ENCODE measurements at regions not wholly inside any gene's neighbourhood (a gene's known extent, or its start where the extent isn't known, plus 50 kb on each side); places are given as distances from the start of the nearest gene placed in this dataset.

DNA sequence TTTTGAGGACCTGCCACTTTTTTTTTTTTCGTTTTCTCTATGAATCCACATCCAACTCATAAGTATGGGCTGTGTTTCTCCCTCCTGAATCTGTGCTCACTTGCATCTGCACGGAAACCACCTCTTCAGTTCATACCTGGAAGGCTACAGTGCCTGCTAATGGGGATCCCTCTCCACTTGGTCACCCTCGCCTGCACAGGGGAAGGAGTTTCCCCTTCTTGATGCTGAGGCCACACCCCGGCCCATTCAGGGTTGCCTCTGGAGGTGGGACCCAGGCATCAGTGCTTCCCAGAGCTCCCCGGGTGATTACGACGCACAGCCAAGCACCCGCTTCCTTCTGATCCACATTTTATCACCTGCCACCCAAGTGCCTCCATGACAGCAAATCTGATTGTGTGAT lies 85.9 kb upstream of the TBC1D3K start:
- no peak overlapping the region for H3K27ac Mint-ChIP-seq
- H3K4me1 ChIP-seq (ENCODE audit: insufficient read depth, low read length): peaks cover 3% of the 10 kb centered on the region
- H3K36me3 Mint-ChIP-seq (ENCODE audit: low read depth): no peaks in the 10 kb centered on the region
- DNase-seq: no peak
- no peak overlapping the region for H3K27ac ChIP-seq (ENCODE audit: low read depth in 1 of 2, low read length in 2 of 2)
- ATAC-seq (ENCODE audit: poor library complexity): no peak
- intact Hi-C loops (cut with DNase I, micrococcal nuclease): no loop called here
- no peak overlapping the region for H3K4me3 ChIP-seq (ENCODE audit: low read length)
- peaks cover 35% of the 10 kb centered on the region for H3K27me3 Mint-ChIP-seq
- no peaks in the 10 kb centered on the region for H3K36me3 ChIP-seq (ENCODE audit: insufficient read depth, low read length)
- ChIA-PET POLR2A (no interaction called here), CTCF (no interaction called here)
- TF ChIP-seq, protein P1, sequence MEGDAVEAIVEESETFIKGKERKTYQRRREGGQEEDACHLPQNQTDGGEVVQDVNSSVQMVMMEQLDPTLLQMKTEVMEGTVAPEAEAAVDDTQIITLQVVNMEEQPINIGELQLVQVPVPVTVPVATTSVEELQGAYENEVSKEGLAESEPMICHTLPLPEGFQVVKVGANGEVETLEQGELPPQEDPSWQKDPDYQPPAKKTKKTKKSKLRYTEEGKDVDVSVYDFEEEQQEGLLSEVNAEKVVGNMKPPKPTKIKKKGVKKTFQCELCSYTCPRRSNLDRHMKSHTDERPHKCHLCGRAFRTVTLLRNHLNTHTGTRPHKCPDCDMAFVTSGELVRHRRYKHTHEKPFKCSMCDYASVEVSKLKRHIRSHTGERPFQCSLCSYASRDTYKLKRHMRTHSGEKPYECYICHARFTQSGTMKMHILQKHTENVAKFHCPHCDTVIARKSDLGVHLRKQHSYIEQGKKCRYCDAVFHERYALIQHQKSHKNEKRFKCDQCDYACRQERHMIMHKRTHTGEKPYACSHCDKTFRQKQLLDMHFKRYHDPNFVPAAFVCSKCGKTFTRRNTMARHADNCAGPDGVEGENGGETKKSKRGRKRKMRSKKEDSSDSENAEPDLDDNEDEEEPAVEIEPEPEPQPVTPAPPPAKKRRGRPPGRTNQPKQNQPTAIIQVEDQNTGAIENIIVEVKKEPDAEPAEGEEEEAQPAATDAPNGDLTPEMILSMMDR (IDR thresholded peaks at IDR 0.05): no peak
- no peak overlapping the region for H3K4me3 Mint-ChIP-seq
- H3K9me3 Mint-ChIP-seq: no peaks in the 10 kb centered on the region
- H3K4me1 Mint-ChIP-seq (ENCODE audit: low read depth): no peaks in the 10 kb centered on the region
- H3K27me3 ChIP-seq (ENCODE audit: control insufficient read depth in 1 of 2, insufficient read depth in 2 of 2, low read length in 2 of 2): peaks cover 2 to 4% of the 10 kb centered on the region in 2 experiments
- no peaks in the 10 kb centered on the region for H3K9me3 ChIP-seq (ENCODE audit: control insufficient read depth in 1 of 2, insufficient read depth in 1 of 2, low read length in 2 of 2)

DNA sequence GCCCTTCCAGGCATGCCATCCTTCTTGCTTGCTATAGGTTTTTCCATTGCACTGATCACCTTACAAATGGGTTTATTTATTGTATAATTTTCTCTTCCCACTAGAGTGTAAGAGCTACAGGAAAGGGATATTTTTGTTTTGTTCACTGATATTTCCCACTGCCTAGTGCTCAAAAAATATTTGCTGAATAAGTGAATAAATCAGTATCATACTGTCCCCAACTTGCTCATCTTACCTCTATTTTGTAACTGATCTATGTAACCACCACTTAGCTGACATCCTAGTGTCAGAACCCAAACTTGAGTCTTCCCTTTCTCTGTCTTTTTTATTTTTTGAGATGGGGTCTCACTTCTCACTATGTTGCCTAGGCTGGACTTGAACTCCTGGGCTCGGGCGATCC lies 87.6 kb upstream of the TBC1D3K start:
- no peak overlapping the region for H3K4me3 ChIP-seq (ENCODE audit: low read length)
- no peaks in the 10 kb centered on the region for H3K36me3 Mint-ChIP-seq (ENCODE audit: low read depth)
- no peak for DNase-seq
- no peaks in the 10 kb centered on the region for H3K36me3 ChIP-seq (ENCODE audit: insufficient read depth, low read length)
- H3K9me3 Mint-ChIP-seq: no peaks in the 10 kb centered on the region
- intact Hi-C loops (cut with DNase I, micrococcal nuclease): no loop called here
- H3K27ac ChIP-seq (ENCODE audit: low read depth in 1 of 2, low read length in 2 of 2): no peak overlapping the region
- peaks cover 4% of the 10 kb centered on the region for H3K4me1 ChIP-seq (ENCODE audit: insufficient read depth, low read length)
- CTCF ChIA-PET: interaction anchor here (0.7 kb wide), 1 partner anchor 18 kb away, joined by 4 read pairs; no protein-coding TSS in a partner anchor
- peaks cover 26% of the 10 kb centered on the region for H3K27me3 Mint-ChIP-seq
- POLR2A ChIA-PET: no interaction called here
- H3K4me1 Mint-ChIP-seq (ENCODE audit: low read depth): no peaks in the 10 kb centered on the region
- H3K27ac Mint-ChIP-seq: no peak overlapping the region
- TF ChIP-seq, protein P1 (IDR thresholded peaks at IDR 0.05): no peak
- H3K4me3 Mint-ChIP-seq: no peak overlapping the region
- no peak for ATAC-seq (ENCODE audit: poor library complexity)
- H3K9me3 ChIP-seq (ENCODE audit: control insufficient read depth in 1 of 2, insufficient read depth in 1 of 2, low read length in 2 of 2): no peaks in the 10 kb centered on the region
- H3K27me3 ChIP-seq (ENCODE audit: control insufficient read depth in 1 of 2, insufficient read depth in 2 of 2, low read length in 2 of 2): peaks cover 0 to 2% of the 10 kb centered on the region in 2 experiments

DNA sequence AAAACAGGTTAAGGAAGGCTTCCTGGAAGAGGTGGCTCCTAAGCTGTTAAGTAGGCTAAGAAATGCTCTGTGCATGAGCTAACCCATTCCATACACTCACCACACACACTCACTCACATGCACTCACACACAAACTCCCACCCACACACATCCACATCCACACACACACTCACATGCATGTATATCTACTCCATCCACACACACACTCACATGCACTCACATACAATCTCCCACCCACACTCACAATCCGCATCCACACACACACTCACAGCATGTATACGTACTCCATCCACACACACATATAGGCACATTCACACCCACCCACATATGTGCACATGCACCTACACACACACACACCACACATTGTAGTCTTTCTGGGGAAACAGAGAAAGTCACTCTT lies 89.3 kb upstream of the HNF1B start:
- TF ChIP-seq, protein P1 (IDR thresholded peaks at IDR 0.05): no peak
- ChIA-PET CTCF (no interaction called here), POLR2A (no interaction called here)
- intact Hi-C loops (cut with DNase I, micrococcal nuclease): no loop called here
- Histone ChIP-seq H3K27me3 (ENCODE audit: control insufficient read depth in 1 of 2, insufficient read depth in 2 of 2, low read length in 2 of 2) (peaks cover 0 to 2% of the 10 kb centered on the region in 2 experiments), H3K27ac (ENCODE audit: low read depth in 1 of 2, low read length in 2 of 2) (no peak overlapping the region), H3K36me3 (ENCODE audit: insufficient read depth, low read length) (no peaks in the 10 kb centered on the region), H3K4me1 (ENCODE audit: insufficient read depth, low read length) (peaks cover 4% of the 10 kb centered on the region), H3K4me3 (ENCODE audit: low read length) (no peak overlapping the region), H3K9me3 (ENCODE audit: control insufficient read depth in 1 of 2, insufficient read depth in 1 of 2, low read length in 2 of 2) (no peaks in the 10 kb centered on the region)
- Mint-ChIP-seq H3K9me3 (no peaks in the 10 kb centered on the region), H3K4me3 (no peak overlapping the region), H3K27ac (no peak overlapping the region), H3K27me3 (peaks cover 25% of the 10 kb centered on the region), H3K4me1 (ENCODE audit: low read depth) (no peaks in the 10 kb centered on the region), H3K36me3 (ENCODE audit: low read depth) (no peaks in the 10 kb centered on the region)
- DNase-seq: no peak
- no peak for ATAC-seq (ENCODE audit: poor library complexity)
